ENCODE measurements at regions not wholly inside any gene's neighbourhood (a gene's known extent, or its start where the extent isn't known, plus 50 kb on each side); places are given as distances from the start of the nearest gene placed in this dataset.

- intact Hi-C loops (cut with micrococcal nuclease) = loop anchor here (1.0 to 10.0 kb wide), 9 partner anchors 54 to 495 kb away; partner anchors contain the start of gene RNF152
- FAIRE-seq = peak; percentile 84
- H3K4me3 ChIP-seq (replicated peaks in 1 of 3; ENCODE audit: insufficient read depth in 1 of 3, low read depth in 1 of 3, low read length in 3 of 3) = no peak overlapping the region
These were observed 256.8 kb downstream of the RNF152 start for GRCh38 chr18:61635901-61636528.

GRCh38 chr18:61628085-61628484 lies 264.7 kb downstream of the RNF152 start:
- H3K4me1 ChIP-seq (ENCODE audit: control insufficient read depth, extremely low read depth, insufficient read depth, low read length) = peaks cover 18% of the 10 kb centered on the region
- CTCF ChIA-PET = interaction anchor here (1.4 to 4.0 kb wide), 4 partner anchors 9 to 266 kb away, joined by 5 to 22 read pairs (median 7); no protein-coding TSS in a partner anchor
- no peaks in the 10 kb centered on the region for H3K9me1 ChIP-seq (replicated peaks; ENCODE audit: control insufficient read depth, extremely low read depth, insufficient read depth, low read length)
- H3K79me2 ChIP-seq (ENCODE audit: control insufficient read depth, insufficient read depth, low read length) = peaks cover 1% of the 10 kb centered on the region
- H3K4me2 ChIP-seq (ENCODE audit: insufficient read depth, low read length) = peak overlapping the region; percentile 60
- no TSS peak for BruUV-seq (replicated peaks)
- H3K4me3 ChIP-seq (replicated peaks in 1 of 3; ENCODE audit: insufficient read depth in 1 of 3, low read depth in 1 of 3, low read length in 3 of 3) = peak overlapping the region in 1 of 3 experiments; percentile 22
- POLR2A ChIA-PET = no interaction called here
- intact Hi-C loops (cut with micrococcal nuclease) = loop anchor here (1.0 kb wide), 1 partner anchor 22 kb away; no protein-coding TSS in a partner anchor
- no peaks in the 10 kb centered on the region for H4K20me1 ChIP-seq (replicated peaks; ENCODE audit: control insufficient read depth, extremely low read depth, insufficient read depth, low read length)
- peak; percentile 74 for TF ChIP-seq JUN (IDR thresholded peaks at IDR 0.05; ENCODE audit: borderline replicate concordance, insufficient read depth, insufficient read length, low read depth)
- TF ChIP-seq POLR2A (IDR thresholded peaks at IDR 0.05; ENCODE audit: low read depth, low read length) = no peak
- TF ChIP-seq FOS (IDR thresholded peaks at IDR 0.05; ENCODE audit: borderline replicate concordance, insufficient read depth, low read length) = peak; percentile 82
- TF ChIP-seq, protein P1, sequence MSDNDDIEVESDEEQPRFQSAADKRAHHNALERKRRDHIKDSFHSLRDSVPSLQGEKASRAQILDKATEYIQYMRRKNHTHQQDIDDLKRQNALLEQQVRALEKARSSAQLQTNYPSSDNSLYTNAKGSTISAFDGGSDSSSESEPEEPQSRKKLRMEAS (IDR thresholded peaks at IDR 0.05; ENCODE audit: insufficient read depth, insufficient read length) = no peak
- TF ChIP-seq GATA2 (IDR thresholded peaks at IDR 0.05; ENCODE audit: insufficient read depth, insufficient read length, low read depth, low read length) = peak; percentile 97
- TF ChIP-seq POLR2AphosphoS5 (IDR thresholded peaks at IDR 0.05; ENCODE audit: insufficient read depth, low read depth, low read length) = peak; percentile 57
- TF ChIP-seq MYC (IDR thresholded peaks at IDR 0.05; ENCODE audit: low read depth, low read length) = no peak
- no peak for TF ChIP-seq EZH2 (IDR thresholded peaks at IDR 0.05; ENCODE audit: borderline replicate concordance, low read depth, low read length, severe bottlenecking)
- TF ChIP-seq, protein P2, sequence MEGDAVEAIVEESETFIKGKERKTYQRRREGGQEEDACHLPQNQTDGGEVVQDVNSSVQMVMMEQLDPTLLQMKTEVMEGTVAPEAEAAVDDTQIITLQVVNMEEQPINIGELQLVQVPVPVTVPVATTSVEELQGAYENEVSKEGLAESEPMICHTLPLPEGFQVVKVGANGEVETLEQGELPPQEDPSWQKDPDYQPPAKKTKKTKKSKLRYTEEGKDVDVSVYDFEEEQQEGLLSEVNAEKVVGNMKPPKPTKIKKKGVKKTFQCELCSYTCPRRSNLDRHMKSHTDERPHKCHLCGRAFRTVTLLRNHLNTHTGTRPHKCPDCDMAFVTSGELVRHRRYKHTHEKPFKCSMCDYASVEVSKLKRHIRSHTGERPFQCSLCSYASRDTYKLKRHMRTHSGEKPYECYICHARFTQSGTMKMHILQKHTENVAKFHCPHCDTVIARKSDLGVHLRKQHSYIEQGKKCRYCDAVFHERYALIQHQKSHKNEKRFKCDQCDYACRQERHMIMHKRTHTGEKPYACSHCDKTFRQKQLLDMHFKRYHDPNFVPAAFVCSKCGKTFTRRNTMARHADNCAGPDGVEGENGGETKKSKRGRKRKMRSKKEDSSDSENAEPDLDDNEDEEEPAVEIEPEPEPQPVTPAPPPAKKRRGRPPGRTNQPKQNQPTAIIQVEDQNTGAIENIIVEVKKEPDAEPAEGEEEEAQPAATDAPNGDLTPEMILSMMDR (IDR thresholded peaks at IDR 0.05; ENCODE audit: extremely low read depth in 1 of 2, insufficient read depth in 1 of 2, low read depth in 1 of 2, low read length in 2 of 2) = no peak
- peak; percentile 75 for DNase-seq (ENCODE audit: low read depth, low spot score)
- no peaks in the 10 kb centered on the region for H3K27me3 ChIP-seq (ENCODE audit: control insufficient read depth in 2 of 2, insufficient read depth in 2 of 2, low read length in 2 of 2)
- no peaks in the 10 kb centered on the region for H3K9me3 ChIP-seq (replicated peaks; ENCODE audit: control insufficient read depth, insufficient read depth, low read length)
- no peak overlapping the region for H3K9ac ChIP-seq (replicated peaks; ENCODE audit: extremely low read depth, insufficient read depth, low read length)
- dilution Hi-C loops (cut with MboI; ENCODE audit: extremely low pct_ligation_motif_present, low sequenced_read_pairs) = no loop called here
- peak overlapping the region; percentile 63 for H3K27ac ChIP-seq (ENCODE audit: insufficient read depth, low read depth, low read length)
- H3K36me3 ChIP-seq (ENCODE audit: control insufficient read depth in 2 of 2, extremely low read depth in 1 of 2, insufficient read depth in 2 of 2, low read length in 2 of 2) = no peaks in the 10 kb centered on the region
- FAIRE-seq = peak; percentile 90
- peak overlapping the region; percentile 18 for H2AFZ ChIP-seq (ENCODE audit: low read depth, low read length)

More at GRCh38 chr18:61635901-61636528, 256.8 kb downstream of the RNF152 start:
- H3K27me3 ChIP-seq (ENCODE audit: control insufficient read depth in 2 of 2, insufficient read depth in 2 of 2, low read length in 2 of 2) = no peaks in the 10 kb centered on the region
- no peaks in the 10 kb centered on the region for H3K36me3 ChIP-seq (ENCODE audit: control insufficient read depth in 2 of 2, extremely low read depth in 1 of 2, insufficient read depth in 2 of 2, low read length in 2 of 2)
- H3K4me2 ChIP-seq (ENCODE audit: insufficient read depth, low read length) = no peak overlapping the region
- ChIA-PET POLR2A (no interaction called here), CTCF (interaction anchor here (0.7 to 3.8 kb wide), 29 partner anchors 9 to 505 kb away, joined by 3 to 54 read pairs (median 4); partner anchors contain the start of gene RNF152)
- peak; percentile 76 for DNase-seq (ENCODE audit: low read depth, low spot score)
- no TSS peak for BruUV-seq (replicated peaks)
- peaks cover 4% of the 10 kb centered on the region for H3K4me1 ChIP-seq (ENCODE audit: control insufficient read depth, extremely low read depth, insufficient read depth, low read length)
- H3K9ac ChIP-seq (replicated peaks; ENCODE audit: extremely low read depth, insufficient read depth, low read length) = peak overlapping the region; percentile 26
- no peaks in the 10 kb centered on the region for H3K79me2 ChIP-seq (ENCODE audit: control insufficient read depth, insufficient read depth, low read length)
- no peaks in the 10 kb centered on the region for H4K20me1 ChIP-seq (replicated peaks; ENCODE audit: control insufficient read depth, extremely low read depth, insufficient read depth, low read length)
- H3K27ac ChIP-seq (ENCODE audit: insufficient read depth, low read depth, low read length) = no peak overlapping the region
- dilution Hi-C loops (cut with MboI; ENCODE audit: extremely low pct_ligation_motif_present, low sequenced_read_pairs) = no loop called here
- H3K9me3 ChIP-seq (replicated peaks; ENCODE audit: control insufficient read depth, insufficient read depth, low read length) = no peaks in the 10 kb centered on the region
- H2AFZ ChIP-seq (ENCODE audit: low read depth, low read length) = peak overlapping the region; percentile 93
- TF ChIP-seq, protein P2 (IDR thresholded peaks at IDR 0.05; ENCODE audit: extremely low read depth in 1 of 2, insufficient read depth in 1 of 2, low read depth in 1 of 2, low read length in 2 of 2) = peak; percentile 82 to 88
- no peak for TF ChIP-seq FOS (IDR thresholded peaks at IDR 0.05; ENCODE audit: borderline replicate concordance, insufficient read depth, low read length)
- no peaks in the 10 kb centered on the region for H3K9me1 ChIP-seq (replicated peaks; ENCODE audit: control insufficient read depth, extremely low read depth, insufficient read depth, low read length)

Data from endothelial cell of umbilical vein (primary cell).